Skeletal muscle tissue (tissue), 3 donors: ENCODE measurements at regions not wholly inside any gene's neighbourhood (a gene's known extent, or its start where the extent isn't known, plus 50 kb on each side); places are given as distances from the start of the nearest gene placed in this dataset.

ENCODE experiments used
- H3K27ac ChIP-seq: one replicate; pipeline ENCODE4 v1.7.0; 2013; ENCODE audit warnings: mild to moderate bottlenecking, low read depth, low read length, inconsistent platforms
- H3K27me3 ChIP-seq, 3 donors: one replicate each; pipeline ENCODE4 v1.7.0; 2013; ENCODE audit warnings: low read length in 3 of 3; ENCODE audit not compliant: control insufficient read depth in 3 of 3, insufficient read depth in 3 of 3
- H3K36me3 ChIP-seq, 3 donors: one replicate each; pipeline ENCODE4 v1.7.0; 2013; ENCODE audit warnings: low read length in 3 of 3; ENCODE audit not compliant: control insufficient read depth in 3 of 3, insufficient read depth in 3 of 3
- H3K4me1 ChIP-seq, 3 donors: one replicate each; pipeline ENCODE4 v1.7.0; 2013; ENCODE audit warnings: low read length in 3 of 3, mild to moderate bottlenecking in 3 of 3; ENCODE audit not compliant: control insufficient read depth in 3 of 3, insufficient read depth in 3 of 3
- H3K4me3 ChIP-seq, 3 donors: one replicate each; pipeline ENCODE4 v1.7.0; 2013; ENCODE audit warnings: low read length in 3 of 3
- H3K9ac ChIP-seq, 3 donors: one replicate each; pipeline ENCODE4 v1.7.0; 2013; ENCODE audit warnings: low read length in 3 of 3, mild to moderate bottlenecking in 3 of 3, moderate library complexity in 2 of 3, low read depth in 1 of 3
- H3K9me3 ChIP-seq, 3 donors: one replicate each; pipeline ENCODE4 v1.7.0; 2013; ENCODE audit warnings: low read length in 3 of 3; ENCODE audit not compliant: control insufficient read depth in 3 of 3
- donor health status: Osteomylitis.

GRCh38 chr4:175910700-175911099 is 98.6 kb upstream of the GPM6A start:
- Histone ChIP-seq H3K9ac (no peak overlapping the region), H3K4me3 (no peak overlapping the region), H3K27ac (no peak overlapping the region), H3K36me3 (no peaks in the 10 kb centered on the region), H3K4me1 (no peaks in the 10 kb centered on the region), H3K27me3 (no peaks in the 10 kb centered on the region), H3K9me3 (no peaks in the 10 kb centered on the region)

DNA sequence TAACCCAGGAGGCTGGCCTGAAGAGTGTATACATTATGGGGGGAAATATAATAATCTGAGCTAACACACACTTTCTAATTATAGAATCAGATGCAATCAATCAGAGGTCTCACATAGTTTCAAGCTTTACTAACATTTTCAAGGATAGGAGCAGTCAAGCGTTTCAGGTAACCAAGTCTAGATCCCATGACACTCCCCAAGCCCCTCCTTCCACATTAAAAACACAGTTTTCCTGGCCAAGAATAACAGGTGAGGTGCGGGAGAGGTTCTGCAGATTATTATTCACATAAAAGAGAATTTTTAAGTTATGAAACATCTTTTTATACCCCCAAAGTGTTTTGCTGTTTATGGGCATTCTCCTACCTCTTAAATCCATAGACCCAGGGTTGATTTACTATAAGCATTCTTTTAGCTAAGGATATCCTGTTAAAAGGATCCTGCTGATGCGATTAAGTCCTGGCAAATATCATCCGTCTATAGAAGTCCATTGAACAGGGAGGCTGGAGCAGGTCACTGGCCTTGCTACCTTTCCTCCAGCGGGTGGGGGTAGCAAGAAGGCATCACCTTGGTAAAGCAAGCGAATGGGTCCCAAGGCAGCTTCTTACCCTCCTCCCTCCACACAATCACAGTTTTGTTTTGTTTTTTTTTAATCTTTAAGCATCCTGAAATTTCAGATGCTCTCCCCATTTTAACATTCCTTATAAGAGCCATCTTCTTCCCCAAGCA is 104.7 kb upstream of the GPM6A start:
- H3K9me3 ChIP-seq: no peaks in the 10 kb centered on the region
- no peak overlapping the region for H3K4me3 ChIP-seq
- H3K4me1 ChIP-seq: no peaks in the 10 kb centered on the region
- H3K27ac ChIP-seq: no peak overlapping the region
- H3K9ac ChIP-seq: no peak overlapping the region
- no peaks in the 10 kb centered on the region for H3K36me3 ChIP-seq
- H3K27me3 ChIP-seq: no peaks in the 10 kb centered on the region

DNA sequence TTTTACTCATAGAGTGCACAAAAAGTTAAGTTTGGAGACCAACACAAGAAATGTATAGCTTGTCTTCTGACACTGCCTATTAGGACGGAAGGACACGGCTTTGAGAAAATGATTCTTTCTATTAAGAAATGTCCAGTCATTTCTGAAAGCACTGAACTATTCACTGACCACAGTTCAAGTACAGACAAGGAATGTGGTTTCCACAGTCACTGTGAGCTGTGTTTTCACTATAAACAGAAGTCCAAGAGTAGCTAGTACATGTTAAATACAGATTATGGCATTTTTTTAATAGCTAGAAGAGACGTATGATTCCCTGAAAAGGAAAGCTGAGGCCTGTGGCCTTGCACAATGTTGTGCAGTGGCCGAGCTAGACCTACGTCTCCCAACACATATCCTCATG is 115.1 kb upstream of the GPM6A start:
- Histone ChIP-seq H3K4me1 (no peaks in the 10 kb centered on the region), H3K36me3 (no peaks in the 10 kb centered on the region), H3K4me3 (no peak overlapping the region), H3K27me3 (no peaks in the 10 kb centered on the region), H3K9ac (no peak overlapping the region), H3K9me3 (no peaks in the 10 kb centered on the region), H3K27ac (no peak overlapping the region)

GRCh38 chr4:175929441-175929840 is 117.4 kb upstream of the GPM6A start:
- Histone ChIP-seq H3K4me1 (no peaks in the 10 kb centered on the region), H3K36me3 (no peaks in the 10 kb centered on the region), H3K27me3 (no peaks in the 10 kb centered on the region), H3K4me3 (no peak overlapping the region), H3K9ac (no peak overlapping the region), H3K9me3 (no peaks in the 10 kb centered on the region), H3K27ac (no peak overlapping the region)

DNA sequence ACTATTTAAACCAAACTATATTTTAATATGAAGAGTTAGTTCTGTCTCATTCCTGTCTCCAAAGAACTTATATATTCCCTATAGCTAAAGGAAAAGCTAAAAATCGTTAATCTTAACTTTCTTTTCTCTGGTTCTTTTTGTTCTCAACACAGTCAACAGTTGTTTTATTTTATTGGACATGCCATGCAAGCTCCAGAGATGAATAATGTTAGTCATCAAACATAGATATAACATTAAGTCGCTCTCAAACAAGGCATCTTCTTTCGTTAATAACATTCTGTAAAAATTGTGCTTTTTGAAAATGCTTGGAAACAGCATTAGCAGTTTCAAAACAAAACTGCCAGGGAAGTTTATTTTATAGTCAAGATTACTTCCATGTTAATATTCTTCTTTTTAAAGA is 117.9 kb upstream of the GPM6A start:
- no peaks in the 10 kb centered on the region for H3K9me3 ChIP-seq
- no peak overlapping the region for H3K9ac ChIP-seq
- no peaks in the 10 kb centered on the region for H3K36me3 ChIP-seq
- H3K27ac ChIP-seq: no peak overlapping the region
- no peaks in the 10 kb centered on the region for H3K4me1 ChIP-seq
- H3K27me3 ChIP-seq: no peaks in the 10 kb centered on the region
- no peak overlapping the region for H3K4me3 ChIP-seq

GRCh38 chr4:175930471-175930870 is 118.4 kb upstream of the GPM6A start:
- H3K4me3 ChIP-seq: no peak overlapping the region
- no peaks in the 10 kb centered on the region for H3K36me3 ChIP-seq
- no peaks in the 10 kb centered on the region for H3K4me1 ChIP-seq
- H3K27ac ChIP-seq: no peak overlapping the region
- H3K27me3 ChIP-seq: no peaks in the 10 kb centered on the region
- no peak overlapping the region for H3K9ac ChIP-seq
- no peaks in the 10 kb centered on the region for H3K9me3 ChIP-seq

DNA sequence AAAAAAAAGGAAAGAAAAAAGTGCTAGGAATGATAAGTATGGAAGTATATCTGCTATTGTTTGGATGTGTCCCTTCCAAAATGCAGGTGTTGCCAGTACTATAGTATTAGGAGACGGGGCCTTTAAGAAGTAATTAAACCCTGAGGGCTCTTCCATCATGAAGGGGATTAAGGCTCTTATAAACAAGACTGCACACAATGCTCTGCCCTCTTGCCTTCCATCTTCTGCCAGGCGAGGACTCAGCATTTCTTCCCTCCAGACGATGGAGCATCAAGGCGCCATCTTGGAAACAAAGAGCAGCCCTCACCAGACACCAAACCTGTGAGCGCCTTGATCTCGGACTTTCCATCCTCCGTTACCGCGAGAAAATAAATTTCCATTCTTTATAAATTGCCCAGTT is 120.1 kb upstream of the GPM6A start:
- Histone ChIP-seq H3K27ac (no peak overlapping the region), H3K4me1 (no peaks in the 10 kb centered on the region), H3K36me3 (no peaks in the 10 kb centered on the region), H3K27me3 (no peaks in the 10 kb centered on the region), H3K9me3 (no peaks in the 10 kb centered on the region), H3K4me3 (no peak overlapping the region), H3K9ac (no peak overlapping the region)

DNA sequence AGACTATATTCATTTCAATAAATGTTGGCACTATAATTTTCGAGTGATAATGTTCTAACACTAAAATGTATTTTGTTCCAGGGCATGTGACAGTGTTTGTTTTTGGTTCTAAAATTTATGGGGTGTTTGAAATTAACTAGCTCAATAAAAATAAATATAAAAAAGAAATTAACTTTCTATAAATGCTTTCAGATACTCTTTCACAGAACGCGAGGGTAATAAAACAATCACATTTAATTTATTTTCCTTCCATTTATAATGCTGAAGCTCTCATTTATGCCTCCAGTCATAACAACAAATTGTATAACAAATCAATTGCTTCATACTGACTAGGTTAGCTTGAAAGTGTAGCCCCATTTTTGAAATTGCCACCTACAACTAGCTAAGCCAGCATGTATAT is 122.4 kb upstream of the GPM6A start:
- H3K4me3 ChIP-seq: no peak overlapping the region
- H3K36me3 ChIP-seq: no peaks in the 10 kb centered on the region
- H3K27ac ChIP-seq: no peak overlapping the region
- H3K4me1 ChIP-seq: no peaks in the 10 kb centered on the region
- no peak overlapping the region for H3K9ac ChIP-seq
- no peaks in the 10 kb centered on the region for H3K9me3 ChIP-seq
- no peaks in the 10 kb centered on the region for H3K27me3 ChIP-seq

GRCh38 chr4:175935016-175935661 is 123.1 kb upstream of the GPM6A start:
- Histone ChIP-seq H3K9ac (no peak overlapping the region), H3K36me3 (no peaks in the 10 kb centered on the region), H3K4me1 (no peaks in the 10 kb centered on the region), H3K27ac (no peak overlapping the region), H3K4me3 (no peak overlapping the region), H3K27me3 (no peaks in the 10 kb centered on the region), H3K9me3 (no peaks in the 10 kb centered on the region)

GRCh38 chr4:175944126-175944910 is 121.3 kb upstream of the WDR17 start:
- Histone ChIP-seq H3K4me1 (no peaks in the 10 kb centered on the region), H3K27me3 (no peaks in the 10 kb centered on the region), H3K9ac (no peak overlapping the region), H3K9me3 (no peaks in the 10 kb centered on the region), H3K36me3 (no peaks in the 10 kb centered on the region), H3K27ac (no peak overlapping the region), H3K4me3 (no peak overlapping the region)
